ENCODE measurements at regions not wholly inside any gene's neighbourhood (a gene's known extent, or its start where the extent isn't known, plus 50 kb on each side); places are given as distances from the start of the nearest gene placed in this dataset.

DNA sequence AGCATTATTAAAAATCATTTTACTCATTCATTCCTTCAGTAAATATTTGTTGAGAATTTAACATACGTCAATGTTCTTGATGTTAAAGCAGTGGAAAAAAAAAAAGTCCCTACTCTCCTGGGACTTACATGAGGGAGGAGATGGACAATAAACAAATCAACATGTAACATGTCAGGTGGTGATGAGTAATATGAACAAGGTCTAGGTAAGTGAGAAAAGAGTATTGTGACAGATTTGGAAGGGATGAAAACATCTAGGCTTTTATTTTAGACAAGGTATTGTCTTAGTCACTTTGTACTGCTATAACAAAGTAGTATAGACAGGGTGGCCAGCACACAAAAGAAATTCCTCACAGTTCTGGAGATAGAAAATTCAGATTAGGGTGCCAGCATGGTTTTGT lies 167.2 kb downstream of the FSCB start:
- TF ChIP-seq, protein P1, sequence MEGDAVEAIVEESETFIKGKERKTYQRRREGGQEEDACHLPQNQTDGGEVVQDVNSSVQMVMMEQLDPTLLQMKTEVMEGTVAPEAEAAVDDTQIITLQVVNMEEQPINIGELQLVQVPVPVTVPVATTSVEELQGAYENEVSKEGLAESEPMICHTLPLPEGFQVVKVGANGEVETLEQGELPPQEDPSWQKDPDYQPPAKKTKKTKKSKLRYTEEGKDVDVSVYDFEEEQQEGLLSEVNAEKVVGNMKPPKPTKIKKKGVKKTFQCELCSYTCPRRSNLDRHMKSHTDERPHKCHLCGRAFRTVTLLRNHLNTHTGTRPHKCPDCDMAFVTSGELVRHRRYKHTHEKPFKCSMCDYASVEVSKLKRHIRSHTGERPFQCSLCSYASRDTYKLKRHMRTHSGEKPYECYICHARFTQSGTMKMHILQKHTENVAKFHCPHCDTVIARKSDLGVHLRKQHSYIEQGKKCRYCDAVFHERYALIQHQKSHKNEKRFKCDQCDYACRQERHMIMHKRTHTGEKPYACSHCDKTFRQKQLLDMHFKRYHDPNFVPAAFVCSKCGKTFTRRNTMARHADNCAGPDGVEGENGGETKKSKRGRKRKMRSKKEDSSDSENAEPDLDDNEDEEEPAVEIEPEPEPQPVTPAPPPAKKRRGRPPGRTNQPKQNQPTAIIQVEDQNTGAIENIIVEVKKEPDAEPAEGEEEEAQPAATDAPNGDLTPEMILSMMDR (IDR thresholded peaks at IDR 0.05), result no peak
- no peak for TF ChIP-seq POLR2A (IDR thresholded peaks at IDR 0.05)

All from thyroid gland (tissue), 4 donors.